ENCODE measurements at regions not wholly inside any gene's neighbourhood (a gene's known extent, or its start where the extent isn't known, plus 50 kb on each side); places are given as distances from the start of the nearest gene placed in this dataset.

DNA sequence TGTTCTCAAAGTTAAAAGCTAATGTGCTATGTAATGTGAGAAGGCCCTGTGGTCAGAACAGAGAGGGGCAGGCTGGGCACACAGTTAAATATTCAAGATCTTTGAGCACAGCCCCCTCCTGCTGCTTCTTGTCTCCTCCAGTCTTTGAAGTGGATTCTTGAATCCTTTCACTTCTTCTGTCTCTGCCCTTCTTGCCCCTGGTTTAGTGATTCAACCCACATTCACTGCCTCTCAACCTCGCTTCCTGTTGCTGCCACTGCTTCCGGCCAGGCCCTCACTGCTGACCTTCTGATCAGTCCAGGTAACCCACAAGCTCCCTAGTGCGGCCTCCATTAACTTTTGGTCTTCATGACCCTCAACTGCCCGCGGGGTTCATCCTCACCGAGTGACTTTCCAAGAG, 417.3 kb upstream of the NOX3 start:
- no peaks in the 10 kb centered on the region for H3K36me3 ChIP-seq (ENCODE audit: control insufficient read depth in 1 of 2, insufficient read depth in 2 of 2, low read length in 2 of 2)
- TF ChIP-seq YY1 (IDR thresholded peaks at IDR 0.05; ENCODE audit: extremely low read depth, insufficient replicate concordance, low read depth, low read length), result no peak
- peak overlapping the region in 1 of 2 experiments; percentile 11; a peak in 1 of 4 replicates for H3K4me3 ChIP-seq (replicated peaks in 1 of 2; ENCODE audit: low read depth in 1 of 2, low read length in 2 of 2)
- RAD21 ChIA-PET (ENCODE audit: low non-redundant PET in 1 of 2, low total read pairs in 2 of 2, uncharacterized antibody in 2 of 2, unreplicated experiment in 2 of 2), result no interaction called here
- H3K4me1 ChIP-seq (ENCODE audit: control insufficient read depth in 1 of 2, insufficient read depth in 2 of 2, low read length in 2 of 2), result peaks cover 4 to 8% of the 10 kb centered on the region in 2 experiments; a peak in 3 of 4 replicates
- H3K9me3 ChIP-seq (ENCODE audit: control insufficient read depth in 1 of 2, insufficient read depth in 1 of 2, low read depth in 1 of 2, low read length in 2 of 2), result no peaks in the 10 kb centered on the region
- H3K9ac ChIP-seq (ENCODE audit: low read length), result no peak overlapping the region
- intact Hi-C loops (cut with micrococcal nuclease), result no loop called here
- DNase-seq (ENCODE audit: low read depth, low spot score) (no peak), ATAC-seq (peak; percentile 57; the same call in 1 of the 2 replicates)
- no peaks in the 10 kb centered on the region for H3K27me3 ChIP-seq (ENCODE audit: insufficient read depth, low read length)
- CTCF ChIA-PET, result no interaction called here
- no peaks in the 10 kb centered on the region for H3K79me2 ChIP-seq (ENCODE audit: insufficient read depth, low read length)
- POLR2A ChIA-PET, result no interaction called here
- no peaks in the 10 kb centered on the region for H4K20me1 ChIP-seq (ENCODE audit: insufficient read depth)
- H3K9me2 ChIP-seq (ENCODE audit: insufficient read depth), result no peaks in the 10 kb centered on the region
- H2AFZ ChIP-seq (ENCODE audit: low read depth, low read length, poor library complexity, severe bottlenecking), result peak overlapping the region; percentile 72
- no TSS peak for BruUV-seq (replicated peaks)
- peak overlapping the region; percentile 45; the same call in 1 of the 2 replicates for H3K4me2 ChIP-seq (ENCODE audit: low read length)
- H3K27ac ChIP-seq (ENCODE audit: low read depth, low read length), result no peak overlapping the region

GRCh38 chr6:155867682-155868081, 412.0 kb upstream of the NOX3 start:
- Histone ChIP-seq H3K4me2 (ENCODE audit: low read length) (no peak overlapping the region), H3K36me3 (ENCODE audit: control insufficient read depth in 1 of 2, insufficient read depth in 2 of 2, low read length in 2 of 2) (no peaks in the 10 kb centered on the region), H3K9me2 (ENCODE audit: insufficient read depth) (no peaks in the 10 kb centered on the region), H3K9me3 (ENCODE audit: control insufficient read depth in 1 of 2, insufficient read depth in 1 of 2, low read depth in 1 of 2, low read length in 2 of 2) (no peaks in the 10 kb centered on the region), H3K27ac (ENCODE audit: low read depth, low read length) (no peak overlapping the region), H3K9ac (ENCODE audit: low read length) (no peak overlapping the region), H3K27me3 (ENCODE audit: insufficient read depth, low read length) (no peaks in the 10 kb centered on the region), H2AFZ (ENCODE audit: low read depth, low read length, poor library complexity, severe bottlenecking) (no peak overlapping the region), H3K4me1 (ENCODE audit: control insufficient read depth in 1 of 2, insufficient read depth in 2 of 2, low read length in 2 of 2) (no peaks in the 10 kb centered on the region), H3K4me3 (replicated peaks in 1 of 2; ENCODE audit: low read depth in 1 of 2, low read length in 2 of 2) (no peak overlapping the region), H4K20me1 (ENCODE audit: insufficient read depth) (no peaks in the 10 kb centered on the region), H3K79me2 (ENCODE audit: insufficient read depth, low read length) (no peaks in the 10 kb centered on the region)
- ChIA-PET POLR2A (no interaction called here), CTCF (no interaction called here), RAD21 (ENCODE audit: low non-redundant PET in 1 of 2, low total read pairs in 2 of 2, uncharacterized antibody in 2 of 2, unreplicated experiment in 2 of 2) (no interaction called here)
- DNase-seq (ENCODE audit: low read depth, low spot score), result no peak
- no peak for ATAC-seq
- intact Hi-C loops (cut with micrococcal nuclease), result no loop called here
- no TSS peak for BruUV-seq (replicated peaks)
- TF ChIP-seq, protein P1, sequence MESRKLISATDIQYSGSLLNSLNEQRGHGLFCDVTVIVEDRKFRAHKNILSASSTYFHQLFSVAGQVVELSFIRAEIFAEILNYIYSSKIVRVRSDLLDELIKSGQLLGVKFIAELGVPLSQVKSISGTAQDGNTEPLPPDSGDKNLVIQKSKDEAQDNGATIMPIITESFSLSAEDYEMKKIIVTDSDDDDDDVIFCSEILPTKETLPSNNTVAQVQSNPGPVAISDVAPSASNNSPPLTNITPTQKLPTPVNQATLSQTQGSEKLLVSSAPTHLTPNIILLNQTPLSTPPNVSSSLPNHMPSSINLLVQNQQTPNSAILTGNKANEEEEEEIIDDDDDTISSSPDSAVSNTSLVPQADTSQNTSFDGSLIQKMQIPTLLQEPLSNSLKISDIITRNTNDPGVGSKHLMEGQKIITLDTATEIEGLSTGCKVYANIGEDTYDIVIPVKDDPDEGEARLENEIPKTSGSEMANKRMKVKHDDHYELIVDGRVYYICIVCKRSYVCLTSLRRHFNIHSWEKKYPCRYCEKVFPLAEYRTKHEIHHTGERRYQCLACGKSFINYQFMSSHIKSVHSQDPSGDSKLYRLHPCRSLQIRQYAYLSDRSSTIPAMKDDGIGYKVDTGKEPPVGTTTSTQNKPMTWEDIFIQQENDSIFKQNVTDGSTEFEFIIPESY (IDR thresholded peaks at IDR 0.05; ENCODE audit: extremely low read depth, insufficient replicate concordance, low read length), result no peak
- TF ChIP-seq EGR1 (IDR thresholded peaks at IDR 0.05; ENCODE audit: low read depth) (no peak), CTCF (IDR thresholded peaks at IDR 0.05 in 2 of 3, conservative IDR thresholded peaks at IDR 0.05 in 1 of 3; ENCODE audit: borderline replicate concordance in 1 of 3, insufficient read depth in 1 of 3, low read depth in 2 of 3, low read length in 2 of 3) (no peak), ZFX (IDR thresholded peaks at IDR 0.05) (no peak), ELF1 (IDR thresholded peaks at IDR 0.05; ENCODE audit: borderline replicate concordance, low read depth) (no peak), POLR2A (IDR thresholded peaks at IDR 0.05; ENCODE audit: borderline replicate concordance, extremely low read depth, insufficient read depth, insufficient read length) (no peak), POLR2AphosphoS5 (IDR thresholded peaks at IDR 0.05; ENCODE audit: low read depth, low read length) (no peak), JUND (IDR thresholded peaks at IDR 0.05) (no peak), SIN3A (IDR thresholded peaks at IDR 0.05; ENCODE audit: low read depth) (no peak)
- TF ChIP-seq, protein P2, sequence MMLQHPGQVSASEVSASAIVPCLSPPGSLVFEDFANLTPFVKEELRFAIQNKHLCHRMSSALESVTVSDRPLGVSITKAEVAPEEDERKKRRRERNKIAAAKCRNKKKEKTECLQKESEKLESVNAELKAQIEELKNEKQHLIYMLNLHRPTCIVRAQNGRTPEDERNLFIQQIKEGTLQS (IDR thresholded peaks at IDR 0.05), result no peak
- TF ChIP-seq, protein P3, sequence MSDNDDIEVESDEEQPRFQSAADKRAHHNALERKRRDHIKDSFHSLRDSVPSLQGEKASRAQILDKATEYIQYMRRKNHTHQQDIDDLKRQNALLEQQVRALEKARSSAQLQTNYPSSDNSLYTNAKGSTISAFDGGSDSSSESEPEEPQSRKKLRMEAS (IDR thresholded peaks at IDR 0.05), result no peak
- TF ChIP-seq, protein P4, sequence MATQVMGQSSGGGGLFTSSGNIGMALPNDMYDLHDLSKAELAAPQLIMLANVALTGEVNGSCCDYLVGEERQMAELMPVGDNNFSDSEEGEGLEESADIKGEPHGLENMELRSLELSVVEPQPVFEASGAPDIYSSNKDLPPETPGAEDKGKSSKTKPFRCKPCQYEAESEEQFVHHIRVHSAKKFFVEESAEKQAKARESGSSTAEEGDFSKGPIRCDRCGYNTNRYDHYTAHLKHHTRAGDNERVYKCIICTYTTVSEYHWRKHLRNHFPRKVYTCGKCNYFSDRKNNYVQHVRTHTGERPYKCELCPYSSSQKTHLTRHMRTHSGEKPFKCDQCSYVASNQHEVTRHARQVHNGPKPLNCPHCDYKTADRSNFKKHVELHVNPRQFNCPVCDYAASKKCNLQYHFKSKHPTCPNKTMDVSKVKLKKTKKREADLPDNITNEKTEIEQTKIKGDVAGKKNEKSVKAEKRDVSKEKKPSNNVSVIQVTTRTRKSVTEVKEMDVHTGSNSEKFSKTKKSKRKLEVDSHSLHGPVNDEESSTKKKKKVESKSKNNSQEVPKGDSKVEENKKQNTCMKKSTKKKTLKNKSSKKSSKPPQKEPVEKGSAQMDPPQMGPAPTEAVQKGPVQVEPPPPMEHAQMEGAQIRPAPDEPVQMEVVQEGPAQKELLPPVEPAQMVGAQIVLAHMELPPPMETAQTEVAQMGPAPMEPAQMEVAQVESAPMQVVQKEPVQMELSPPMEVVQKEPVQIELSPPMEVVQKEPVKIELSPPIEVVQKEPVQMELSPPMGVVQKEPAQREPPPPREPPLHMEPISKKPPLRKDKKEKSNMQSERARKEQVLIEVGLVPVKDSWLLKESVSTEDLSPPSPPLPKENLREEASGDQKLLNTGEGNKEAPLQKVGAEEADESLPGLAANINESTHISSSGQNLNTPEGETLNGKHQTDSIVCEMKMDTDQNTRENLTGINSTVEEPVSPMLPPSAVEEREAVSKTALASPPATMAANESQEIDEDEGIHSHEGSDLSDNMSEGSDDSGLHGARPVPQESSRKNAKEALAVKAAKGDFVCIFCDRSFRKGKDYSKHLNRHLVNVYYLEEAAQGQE (IDR thresholded peaks at IDR 0.05; ENCODE audit: low read depth), result no peak
